GM12872 (cell line): ENCODE measurements at regions not wholly inside any gene's neighbourhood (a gene's known extent, or its start where the extent isn't known, plus 50 kb on each side); places are given as distances from the start of the nearest gene placed in this dataset.

Source experiments
- CTCF ChIP-seq: IDR thresholded peaks from 3 replicates; pipeline ENCODE4 v1.5.1; 2011; ENCODE audit warnings: low read depth, mild to moderate bottlenecking, low read length, moderate library complexity; ENCODE audit not compliant: insufficient read depth

GRCh38 chr7:12110425-12110824, 100.7 kb upstream of the TMEM106B start:
- no peak for TF ChIP-seq CTCF

- no peak for TF ChIP-seq CTCF
Measured at GRCh38 chr7:12111422-12112405, 99.4 kb upstream of the TMEM106B start.

- no peak for TF ChIP-seq CTCF
Measured at GRCh38 chr7:12117170-12117569, 93.9 kb upstream of the TMEM106B start.

- no peak for TF ChIP-seq CTCF
Measured at GRCh38 chr7:12119620-12120303, 91.3 kb upstream of the TMEM106B start.

- no peak for TF ChIP-seq CTCF
Measured at GRCh38 chr7:12120632-12121031, 90.5 kb upstream of the TMEM106B start.

GRCh38 chr7:12123172-12123571, 87.9 kb upstream of the TMEM106B start:
- no peak for TF ChIP-seq CTCF

GRCh38 chr7:12124028-12124427, 87.1 kb upstream of the TMEM106B start:
- no peak for TF ChIP-seq CTCF
